Chondrocyte (in vitro differentiated cells): ENCODE measurements at regions not wholly inside any gene's neighbourhood (a gene's known extent, or its start where the extent isn't known, plus 50 kb on each side); places are given as distances from the start of the nearest gene placed in this dataset.

ENCODE experiments used
- DNase-seq: peaks from one replicate; pipeline ENCODE4 v3.0.0; 2021; ENCODE audit warnings: mixed read lengths, low spot score
- H3K27ac Mint-ChIP-seq: one replicate; pipeline ENCODE4 v1.8.0; 2021; ENCODE audit warnings: mild to moderate bottlenecking, moderate library complexity, mixed read lengths; ENCODE audit not compliant: unreplicated experiment
- H3K27me3 Mint-ChIP-seq: 2 replicates; pipeline ENCODE4 v1.8.0; 2021; ENCODE audit warnings: low read depth, mixed read lengths
- H3K36me3 Mint-ChIP-seq: 2 replicates; pipeline ENCODE4 v1.8.0; 2021; ENCODE audit warnings: low read depth, mixed read lengths
- H3K4me1 Mint-ChIP-seq: 2 replicates; pipeline ENCODE4 v1.8.0; 2021; ENCODE audit warnings: low read depth, mild to moderate bottlenecking, mixed read lengths
- H3K4me3 Mint-ChIP-seq: one replicate; pipeline ENCODE4 v1.8.0; 2021; ENCODE audit warnings: mild to moderate bottlenecking, moderate library complexity, mixed read lengths; ENCODE audit not compliant: unreplicated experiment
- H3K9me3 Mint-ChIP-seq: 2 replicates; pipeline ENCODE4 v1.8.0; 2021; ENCODE audit warnings: low read depth, mixed read lengths
- TF ChIP-seq, protein P1 (sequence below): fragments of 200-600 bp; sonication (generic); IDR thresholded peaks from 2 replicates; pipeline ENCODE4 v1.5.0; 2021; ENCODE audit warnings: antibody characterized with exemption, mild to moderate bottlenecking, moderate library complexity

DNA sequence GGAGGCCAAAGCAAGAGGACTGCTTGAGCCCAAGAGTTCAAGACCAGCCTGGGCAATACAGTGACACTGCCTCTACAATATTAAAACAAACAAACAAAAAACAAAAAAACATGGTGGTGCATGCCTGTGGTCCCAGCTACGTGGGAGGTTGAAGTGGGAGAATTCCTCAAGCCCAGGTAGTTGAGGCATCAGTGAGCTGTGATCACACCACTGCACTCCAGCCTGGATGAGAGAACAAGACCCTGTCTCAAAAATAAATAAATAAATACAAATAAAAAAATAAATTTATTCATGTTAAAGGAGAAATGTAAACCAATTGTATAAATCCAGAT is 200.6 kb downstream of the BCHE start:
- Mint-ChIP-seq H3K9me3 (peaks cover 6% of the 10 kb centered on the region), H3K4me1 (peaks cover under 1% of the 10 kb centered on the region), H3K27me3 (no peaks in the 10 kb centered on the region), H3K27ac (no peak overlapping the region), H3K36me3 (no peaks in the 10 kb centered on the region), H3K4me3 (no peak overlapping the region)
- no peak for DNase-seq
- TF ChIP-seq, protein P1, sequence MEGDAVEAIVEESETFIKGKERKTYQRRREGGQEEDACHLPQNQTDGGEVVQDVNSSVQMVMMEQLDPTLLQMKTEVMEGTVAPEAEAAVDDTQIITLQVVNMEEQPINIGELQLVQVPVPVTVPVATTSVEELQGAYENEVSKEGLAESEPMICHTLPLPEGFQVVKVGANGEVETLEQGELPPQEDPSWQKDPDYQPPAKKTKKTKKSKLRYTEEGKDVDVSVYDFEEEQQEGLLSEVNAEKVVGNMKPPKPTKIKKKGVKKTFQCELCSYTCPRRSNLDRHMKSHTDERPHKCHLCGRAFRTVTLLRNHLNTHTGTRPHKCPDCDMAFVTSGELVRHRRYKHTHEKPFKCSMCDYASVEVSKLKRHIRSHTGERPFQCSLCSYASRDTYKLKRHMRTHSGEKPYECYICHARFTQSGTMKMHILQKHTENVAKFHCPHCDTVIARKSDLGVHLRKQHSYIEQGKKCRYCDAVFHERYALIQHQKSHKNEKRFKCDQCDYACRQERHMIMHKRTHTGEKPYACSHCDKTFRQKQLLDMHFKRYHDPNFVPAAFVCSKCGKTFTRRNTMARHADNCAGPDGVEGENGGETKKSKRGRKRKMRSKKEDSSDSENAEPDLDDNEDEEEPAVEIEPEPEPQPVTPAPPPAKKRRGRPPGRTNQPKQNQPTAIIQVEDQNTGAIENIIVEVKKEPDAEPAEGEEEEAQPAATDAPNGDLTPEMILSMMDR = no peak

DNA sequence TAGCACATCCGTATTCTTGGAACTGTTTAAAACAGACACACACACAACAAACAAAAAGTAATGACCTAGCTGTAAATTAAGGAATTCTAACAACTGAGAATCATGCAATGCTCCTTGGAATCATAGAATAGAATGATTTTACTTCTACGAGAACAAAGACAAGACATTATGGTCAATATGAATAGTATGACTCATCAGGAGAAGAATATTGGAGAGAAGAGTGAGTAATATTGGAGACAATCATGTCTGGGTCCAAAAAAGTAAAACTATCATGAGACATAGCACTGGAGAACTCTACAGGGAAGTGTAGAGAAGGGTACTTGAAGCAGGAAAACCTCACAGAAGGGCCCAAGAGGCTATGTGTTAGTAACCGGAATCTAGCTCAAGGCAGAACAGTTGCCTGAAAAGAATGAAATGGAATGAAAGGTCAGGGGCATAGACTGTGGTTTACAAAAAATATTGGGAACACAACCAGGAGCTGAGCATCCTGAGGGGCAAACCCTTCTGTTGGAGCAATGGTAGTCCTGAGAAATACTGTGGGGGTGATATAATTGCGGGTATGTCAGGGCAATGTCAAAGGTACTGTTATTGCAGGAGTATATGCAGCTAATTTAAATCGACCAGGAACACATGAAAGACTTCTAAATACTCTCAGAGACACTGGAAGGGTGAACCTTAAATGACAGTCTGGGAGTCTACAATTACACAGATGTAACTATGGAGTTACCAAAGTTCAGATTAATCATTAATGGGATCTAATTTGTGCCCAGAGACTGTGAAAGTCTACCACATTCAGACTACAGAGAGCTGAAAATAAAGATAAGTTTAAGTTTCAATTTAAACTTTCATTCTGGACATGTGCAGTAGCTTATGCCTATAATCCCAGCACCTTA is 201.2 kb downstream of the BCHE start:
- DNase-seq = no peak
- no peaks in the 10 kb centered on the region for H3K4me1 Mint-ChIP-seq
- TF ChIP-seq, protein P1 = no peak
- H3K27ac Mint-ChIP-seq = no peak overlapping the region
- H3K9me3 Mint-ChIP-seq = peaks cover 10% of the 10 kb centered on the region
- H3K36me3 Mint-ChIP-seq = no peaks in the 10 kb centered on the region
- H3K4me3 Mint-ChIP-seq = no peak overlapping the region
- H3K27me3 Mint-ChIP-seq = no peaks in the 10 kb centered on the region

- H3K36me3 Mint-ChIP-seq = no peaks in the 10 kb centered on the region
- peaks cover 5% of the 10 kb centered on the region for H3K9me3 Mint-ChIP-seq
- DNase-seq = no peak
- H3K4me1 Mint-ChIP-seq = no peaks in the 10 kb centered on the region
- H3K27me3 Mint-ChIP-seq = peaks cover 4% of the 10 kb centered on the region
- no peak overlapping the region for H3K4me3 Mint-ChIP-seq
- H3K27ac Mint-ChIP-seq = no peak overlapping the region
- TF ChIP-seq, protein P1 = peak; percentile 67
Measured at GRCh38 chr3:165624761-165625160, 212.5 kb downstream of the BCHE start.

- Mint-ChIP-seq H3K27ac (no peak overlapping the region), H3K27me3 (peaks cover 6% of the 10 kb centered on the region), H3K9me3 (peaks cover 2% of the 10 kb centered on the region), H3K4me1 (no peaks in the 10 kb centered on the region), H3K4me3 (no peak overlapping the region), H3K36me3 (no peaks in the 10 kb centered on the region)
- TF ChIP-seq, protein P1 = no peak
- no peak for DNase-seq
Measured at GRCh38 chr3:165622356-165622755, 214.9 kb downstream of the BCHE start.

- Mint-ChIP-seq H3K36me3 (no peaks in the 10 kb centered on the region), H3K27ac (no peak overlapping the region), H3K27me3 (peaks cover 8% of the 10 kb centered on the region), H3K4me1 (no peaks in the 10 kb centered on the region), H3K4me3 (no peak overlapping the region), H3K9me3 (peaks cover 2% of the 10 kb centered on the region)
- TF ChIP-seq, protein P1 = no peak
- no peak for DNase-seq
Measured at GRCh38 chr3:165619069-165619468, 218.2 kb downstream of the BCHE start.
